ENCODE measurements at regions not wholly inside any gene's neighbourhood (a gene's known extent, or its start where the extent isn't known, plus 50 kb on each side); places are given as distances from the start of the nearest gene placed in this dataset.
A peak's percentile ranks its signal among the peaks of the same experiment; 100 is the strongest.

DNA sequence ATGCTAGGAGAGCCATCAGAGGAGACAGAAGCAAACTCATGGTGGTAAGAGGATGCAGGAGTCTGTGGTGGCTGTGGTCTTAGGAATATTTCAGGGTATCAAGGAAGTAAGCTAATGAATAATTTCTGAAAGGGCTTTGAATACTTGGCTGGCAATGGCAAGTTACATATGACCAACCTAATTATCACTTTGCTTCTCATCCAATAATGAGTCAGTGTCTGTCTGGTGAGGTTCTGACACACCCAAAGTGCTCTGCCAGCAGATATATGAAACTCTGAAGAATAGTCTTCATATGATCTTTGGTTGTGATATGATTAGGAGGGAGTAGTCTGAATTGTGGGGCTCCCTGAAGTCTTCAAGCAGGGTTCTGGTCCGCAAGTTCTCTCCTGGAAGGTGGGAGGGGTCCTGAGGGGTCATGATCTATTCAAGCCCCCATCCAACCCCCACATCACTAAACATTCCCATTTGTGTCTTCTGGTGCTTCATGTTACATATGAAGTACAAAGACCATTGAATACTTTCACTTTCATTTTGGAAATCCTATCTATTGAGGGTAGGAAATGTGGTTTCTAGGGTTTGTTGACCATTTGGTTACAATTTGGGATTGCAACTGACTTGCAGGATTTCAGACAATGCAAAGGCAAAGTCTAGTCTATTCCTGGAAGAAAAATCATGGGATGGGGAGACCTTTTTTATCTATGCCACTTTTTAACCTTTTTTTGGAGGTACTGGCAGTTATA is 199.9 kb upstream of the CDKN2B start:
- Histone ChIP-seq H3K4me2 (ENCODE audit: low read length) (peak overlapping the region; percentile 72), H3K9ac (ENCODE audit: low read length) (peak overlapping the region; percentile 40; the same call in 1 of the 2 replicates), H3K9me3 (ENCODE audit: insufficient read depth, low read length) (no peaks in the 10 kb centered on the region), H3K27ac (ENCODE audit: low read length) (peak overlapping the region; percentile 77), H2AFZ (ENCODE audit: low read depth, low read length) (no peak overlapping the region), H4K20me1 (ENCODE audit: insufficient read depth, low read length) (no peaks in the 10 kb centered on the region), H3K4me3 (ENCODE audit: low read length) (peak overlapping the region; percentile 70), H3K27me3 (ENCODE audit: low read depth, low read length) (0 out of 2 replicates have a peak, but pooled peaks cover 5% of the 10 kb centered on the region), H3K79me2 (ENCODE audit: low read length) (no peaks in the 10 kb centered on the region), H3K36me3 (replicated peaks; ENCODE audit: low read depth, low read length) (no peaks in the 10 kb centered on the region), H3K4me1 (ENCODE audit: low read length) (peaks cover 75% of the 10 kb centered on the region)
- TF ChIP-seq EZH2phosphoT487 (IDR thresholded peaks at IDR 0.05; ENCODE audit: low read depth), result no peak
- TF ChIP-seq CTCF (IDR thresholded peaks at IDR 0.05; ENCODE audit: low read depth, low read length), result no peak

DNA sequence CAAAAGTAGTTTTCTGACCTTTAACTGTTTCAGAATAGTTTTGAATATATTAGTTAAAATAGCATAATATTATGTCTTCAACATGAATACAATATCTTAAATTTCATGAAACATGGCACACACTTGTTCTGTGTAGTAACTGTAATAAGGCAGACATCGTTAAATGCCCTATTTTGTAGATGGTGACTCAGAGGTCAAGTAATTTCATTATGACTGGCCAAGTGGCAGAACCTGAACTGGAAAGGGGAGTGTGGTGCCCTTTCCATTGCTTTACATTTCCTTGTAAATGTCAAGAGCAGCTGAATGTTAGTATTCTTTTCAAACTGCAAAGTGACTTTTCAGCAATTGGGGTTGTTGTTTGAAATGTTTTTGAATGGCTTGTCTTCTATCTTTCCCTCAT is 201.2 kb upstream of the CDKN2B start:
- Histone ChIP-seq H3K36me3 (replicated peaks; ENCODE audit: low read depth, low read length) (no peaks in the 10 kb centered on the region), H4K20me1 (ENCODE audit: insufficient read depth, low read length) (no peaks in the 10 kb centered on the region), H3K79me2 (ENCODE audit: low read length) (no peaks in the 10 kb centered on the region), H2AFZ (ENCODE audit: low read depth, low read length) (no peak overlapping the region), H3K4me3 (ENCODE audit: low read length) (no peak overlapping the region), H3K27me3 (ENCODE audit: low read depth, low read length) (0 out of 2 replicates have a peak, but pooled peaks cover 5% of the 10 kb centered on the region), H3K9ac (ENCODE audit: low read length) (no peak overlapping the region), H3K4me1 (ENCODE audit: low read length) (peaks cover 78% of the 10 kb centered on the region), H3K4me2 (ENCODE audit: low read length) (peak overlapping the region; percentile 40), H3K27ac (ENCODE audit: low read length) (peak overlapping the region; percentile 5; the same call in 1 of the 2 replicates), H3K9me3 (ENCODE audit: insufficient read depth, low read length) (no peaks in the 10 kb centered on the region)
- TF ChIP-seq EZH2phosphoT487 (IDR thresholded peaks at IDR 0.05; ENCODE audit: low read depth), result no peak
- TF ChIP-seq CTCF (IDR thresholded peaks at IDR 0.05; ENCODE audit: low read depth, low read length), result no peak

GRCh38 chr9:22210936-22211335 is 201.8 kb upstream of the CDKN2B start:
- H2AFZ ChIP-seq (ENCODE audit: low read depth, low read length), result no peak overlapping the region
- H3K4me2 ChIP-seq (ENCODE audit: low read length), result no peak overlapping the region
- TF ChIP-seq EZH2phosphoT487 (IDR thresholded peaks at IDR 0.05; ENCODE audit: low read depth) (no peak), CTCF (IDR thresholded peaks at IDR 0.05; ENCODE audit: low read depth, low read length) (no peak)
- H3K4me3 ChIP-seq (ENCODE audit: low read length), result no peak overlapping the region
- no peaks in the 10 kb centered on the region for H3K9me3 ChIP-seq (ENCODE audit: insufficient read depth, low read length)
- H3K4me1 ChIP-seq (ENCODE audit: low read length), result peaks cover 82% of the 10 kb centered on the region
- H3K9ac ChIP-seq (ENCODE audit: low read length), result no peak overlapping the region
- H3K79me2 ChIP-seq (ENCODE audit: low read length), result no peaks in the 10 kb centered on the region
- H3K27me3 ChIP-seq (ENCODE audit: low read depth, low read length), result 0 out of 2 replicates have a peak, but pooled peaks cover 5% of the 10 kb centered on the region
- H4K20me1 ChIP-seq (ENCODE audit: insufficient read depth, low read length), result no peaks in the 10 kb centered on the region
- no peak overlapping the region for H3K27ac ChIP-seq (ENCODE audit: low read length)
- H3K36me3 ChIP-seq (replicated peaks; ENCODE audit: low read depth, low read length), result no peaks in the 10 kb centered on the region

DNA sequence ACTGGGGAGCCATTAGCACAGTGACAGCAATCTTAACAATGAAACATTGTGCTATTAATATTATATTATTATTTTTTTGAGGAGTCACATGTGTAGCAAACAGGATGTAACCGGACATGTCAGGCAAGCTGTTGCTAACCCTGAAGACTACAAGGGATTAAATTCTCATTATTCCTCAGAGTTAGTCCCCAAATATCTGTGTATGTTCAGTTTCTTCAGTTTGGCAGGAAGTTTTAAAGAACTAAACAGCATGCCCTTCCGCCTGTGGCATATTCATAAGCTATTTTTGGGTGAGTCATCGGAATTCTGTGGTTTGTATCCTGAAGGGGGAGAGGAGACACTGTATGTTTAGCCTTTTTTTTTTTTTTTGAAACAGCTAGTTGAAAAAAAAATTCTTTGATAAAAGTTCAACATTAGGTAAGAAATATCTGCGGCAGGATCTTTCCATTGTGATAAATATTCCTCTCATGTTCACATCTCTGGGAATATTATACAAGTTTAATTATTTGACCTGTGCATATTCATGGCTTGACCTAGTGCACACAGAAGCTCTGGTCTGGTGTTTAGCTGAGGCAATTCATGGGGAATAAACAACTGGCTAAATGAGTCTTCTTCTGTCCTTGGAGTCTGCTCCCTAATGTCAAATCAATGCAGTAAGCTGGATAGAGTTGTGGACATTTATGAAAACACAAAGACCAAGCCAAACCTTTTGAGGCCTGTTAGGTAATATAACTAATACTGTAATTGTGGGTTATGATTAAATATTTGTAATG is 202.7 kb upstream of the CDKN2B start:
- Histone ChIP-seq H3K9ac (ENCODE audit: low read length) (no peak overlapping the region), H3K36me3 (replicated peaks; ENCODE audit: low read depth, low read length) (no peaks in the 10 kb centered on the region), H2AFZ (ENCODE audit: low read depth, low read length) (no peak overlapping the region), H3K4me2 (ENCODE audit: low read length) (no peak overlapping the region), H3K27me3 (ENCODE audit: low read depth, low read length) (peaks cover 5% of the 10 kb centered on the region; the same call in 1 of the 2 replicates), H3K9me3 (ENCODE audit: insufficient read depth, low read length) (no peaks in the 10 kb centered on the region), H4K20me1 (ENCODE audit: insufficient read depth, low read length) (no peaks in the 10 kb centered on the region), H3K4me3 (ENCODE audit: low read length) (no peak overlapping the region), H3K79me2 (ENCODE audit: low read length) (no peaks in the 10 kb centered on the region), H3K4me1 (ENCODE audit: low read length) (peaks cover 75% of the 10 kb centered on the region), H3K27ac (ENCODE audit: low read length) (no peak overlapping the region)
- no peak for TF ChIP-seq EZH2phosphoT487 (IDR thresholded peaks at IDR 0.05; ENCODE audit: low read depth)
- no peak for TF ChIP-seq CTCF (IDR thresholded peaks at IDR 0.05; ENCODE audit: low read depth, low read length)

All from OCI-LY3 (cell line).